Left lobe of liver (tissue), 2 donors: ENCODE measurements at regions not wholly inside any gene's neighbourhood (a gene's known extent, or its start where the extent isn't known, plus 50 kb on each side); places are given as distances from the start of the nearest gene placed in this dataset.

Experiments
- ATAC-seq: fragments of 200-7000 bp; cut with Tn5 transposase; one replicate; pipeline ENCODE4 v1.9.1; 2020; ENCODE audit warnings: mild to moderate bottlenecking, moderate library complexity
- DNase-seq: peaks from one replicate; pipeline ENCODE4 v3.0.0-alpha.2; 2020; ENCODE audit warnings: low spot score
- donor health status: DM: no; HTN: no; CAD: no; lungs with moderate emphysema.
- donor health status: DM: no; HTN: yes; CAD: no.

- DNase-seq (no peak), ATAC-seq (no peak)
These were observed 443.0 kb downstream of the GPM6A start for GRCh38 chr4:175369087-175369486.

- ATAC-seq: no peak
These were observed 441.0 kb downstream of the GPM6A start for GRCh38 chr4:175371091-175371490.

GRCh38 chr4:175373031-175373430 lies 439.0 kb downstream of the GPM6A start:
- DNase-seq (no peak), ATAC-seq (no peak)

More at GRCh38 chr4:175371091-175371490, 441.0 kb downstream of the GPM6A start:
- no peak for DNase-seq

- no peak for DNase-seq
- ATAC-seq: no peak
These were observed 437.6 kb downstream of the GPM6A start for GRCh38 chr4:175374459-175374858.

GRCh38 chr4:175376287-175376977 lies 435.6 kb downstream of the GPM6A start:
- ATAC-seq: no peak

DNA sequence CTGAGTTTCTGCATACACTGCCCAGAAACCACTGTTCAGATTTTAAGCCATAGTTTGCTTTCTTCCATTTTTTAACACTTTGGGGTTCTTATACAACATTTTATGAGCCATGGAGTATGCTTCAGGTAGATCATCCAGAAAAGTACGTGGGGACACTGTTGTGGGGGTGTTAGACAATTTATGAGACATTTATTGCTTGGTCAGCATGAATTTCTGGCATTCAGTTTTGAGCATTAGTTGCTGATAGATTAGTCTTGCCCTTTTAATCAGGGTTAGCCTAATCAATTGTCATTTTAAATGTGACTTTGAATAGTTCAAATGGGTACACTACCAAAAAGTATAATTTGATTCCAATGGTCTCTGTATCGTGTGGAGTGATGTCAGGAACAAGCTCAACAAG lies 434.9 kb downstream of the GPM6A start:
- ATAC-seq: no peak
- DNase-seq: no peak

More at GRCh38 chr4:175376287-175376977, 435.6 kb downstream of the GPM6A start:
- no peak for DNase-seq

DNA sequence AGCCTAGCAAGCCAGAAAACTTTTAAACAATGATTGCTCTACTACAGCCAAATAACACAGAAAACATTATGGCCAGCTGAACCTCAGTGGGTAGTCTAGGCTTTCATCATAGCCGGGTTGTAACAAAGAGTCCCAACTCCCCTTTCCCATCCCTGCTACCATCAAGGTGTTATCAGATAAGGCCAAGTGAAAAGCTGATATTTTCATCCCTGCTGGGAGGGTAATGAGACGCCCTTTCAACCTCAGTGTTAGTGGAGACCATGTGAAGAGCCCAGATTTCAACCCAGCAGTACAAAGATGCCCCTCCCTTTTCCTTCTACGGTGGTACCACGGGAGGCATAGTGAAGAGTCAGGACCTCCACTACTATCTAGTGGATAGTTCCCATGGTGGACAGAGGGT lies 433.7 kb downstream of the GPM6A start:
- ATAC-seq (no peak), DNase-seq (no peak)

- ATAC-seq (no peak), DNase-seq (no peak)
These were observed 431.2 kb downstream of the GPM6A start for GRCh38 chr4:175380841-175381240.

DNA sequence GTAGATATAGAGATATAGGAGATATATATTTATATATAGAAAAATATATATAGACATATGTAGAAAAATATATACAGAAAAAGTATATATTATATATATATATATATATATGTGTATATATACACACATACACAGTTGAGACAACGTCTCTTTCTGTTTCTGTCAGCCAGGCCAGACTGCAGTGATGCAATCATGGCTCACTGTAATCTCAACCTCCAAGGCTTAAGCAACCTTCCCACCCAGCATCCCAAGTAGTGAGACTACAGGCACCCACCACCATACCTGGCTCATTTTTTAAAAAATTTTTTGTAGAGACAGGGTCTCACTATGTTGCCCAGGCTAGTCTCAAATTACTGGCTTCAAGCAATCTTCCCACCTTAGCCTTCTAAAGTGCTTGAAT lies 426.3 kb downstream of the GPM6A start:
- ATAC-seq (no peak), DNase-seq (no peak)

DNA sequence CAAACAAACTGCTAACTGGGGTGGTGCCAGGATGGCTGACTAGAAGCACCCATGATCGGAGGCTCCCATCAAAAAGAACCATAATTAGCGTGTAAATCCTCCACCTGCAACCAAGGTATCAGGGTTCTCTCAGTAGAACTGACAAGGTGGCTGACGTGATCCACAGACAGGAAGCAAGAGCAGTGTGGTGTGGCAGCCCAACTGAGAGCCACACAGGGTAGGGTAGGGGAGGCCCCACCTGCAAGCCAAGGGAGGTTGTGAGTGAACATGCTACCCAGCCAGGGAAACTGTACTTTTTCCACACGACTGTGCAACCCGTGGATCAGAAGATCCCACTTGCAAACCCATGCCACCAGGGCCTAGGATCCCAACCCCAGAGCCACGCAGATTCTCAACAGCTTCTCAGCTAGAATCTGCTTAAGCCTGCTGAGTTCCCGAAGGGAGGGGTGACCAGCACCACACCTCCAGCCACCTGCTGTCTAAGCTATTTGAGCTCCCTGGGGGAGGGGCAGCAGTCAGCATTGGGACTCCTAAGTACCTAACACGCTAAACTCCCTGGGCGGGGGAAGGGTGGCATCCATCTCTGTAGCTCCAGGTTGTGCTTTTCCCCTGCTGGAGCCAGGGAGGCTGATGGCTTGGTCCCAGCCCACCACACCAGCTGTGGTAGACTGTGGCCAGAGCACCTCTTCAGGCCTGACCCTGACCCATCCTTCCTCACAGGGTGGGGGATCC lies 425.1 kb downstream of the GPM6A start:
- DNase-seq: no peak
- no peak for ATAC-seq

- ATAC-seq (no peak), DNase-seq (no peak)
These were observed 417.9 kb downstream of the GPM6A start for GRCh38 chr4:175394208-175394607.

DNA sequence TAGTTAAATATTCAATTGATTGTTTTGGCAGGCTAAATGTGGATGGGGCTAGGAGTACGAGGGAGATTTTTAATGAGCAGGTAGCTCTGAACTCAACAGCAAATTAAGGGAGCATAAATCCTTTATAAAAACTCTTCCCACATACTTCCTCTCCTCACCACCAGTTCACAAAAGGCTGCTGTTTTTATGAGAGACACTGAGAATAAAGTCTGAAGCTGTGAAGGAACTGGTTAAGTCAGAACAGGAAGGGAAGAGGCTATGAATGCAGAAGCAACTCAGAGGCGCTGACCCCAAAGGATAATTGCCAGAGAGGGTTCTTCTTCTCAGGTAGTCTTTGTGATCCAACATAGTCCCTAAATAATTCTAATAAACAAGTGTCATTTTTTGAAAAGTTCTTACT lies 406.1 kb downstream of the GPM6A start:
- DNase-seq (no peak), ATAC-seq (no peak)

GRCh38 chr4:175407926-175408325 lies 404.1 kb downstream of the GPM6A start:
- DNase-seq: no peak
- ATAC-seq: no peak

- ATAC-seq: no peak
These were observed 400.8 kb downstream of the GPM6A start for GRCh38 chr4:175411251-175411650.

GRCh38 chr4:175412161-175412560 lies 399.9 kb downstream of the GPM6A start:
- DNase-seq: no peak
- no peak for ATAC-seq

More at GRCh38 chr4:175411251-175411650, 400.8 kb downstream of the GPM6A start:
- no peak for DNase-seq

GRCh38 chr4:175412746-175413145 lies 399.3 kb downstream of the GPM6A start:
- DNase-seq (no peak), ATAC-seq (no peak)

- ATAC-seq (no peak), DNase-seq (no peak)
These were observed 398.5 kb downstream of the GPM6A start for GRCh38 chr4:175413561-175413960.

- no peak for DNase-seq
- no peak for ATAC-seq
These were observed 397.5 kb downstream of the GPM6A start for GRCh38 chr4:175414602-175415001.

- DNase-seq (no peak), ATAC-seq (no peak)
These were observed 393.5 kb downstream of the GPM6A start for GRCh38 chr4:175418516-175418915.

GRCh38 chr4:175419236-175419718 lies 392.8 kb downstream of the GPM6A start:
- no peak for ATAC-seq

DNA sequence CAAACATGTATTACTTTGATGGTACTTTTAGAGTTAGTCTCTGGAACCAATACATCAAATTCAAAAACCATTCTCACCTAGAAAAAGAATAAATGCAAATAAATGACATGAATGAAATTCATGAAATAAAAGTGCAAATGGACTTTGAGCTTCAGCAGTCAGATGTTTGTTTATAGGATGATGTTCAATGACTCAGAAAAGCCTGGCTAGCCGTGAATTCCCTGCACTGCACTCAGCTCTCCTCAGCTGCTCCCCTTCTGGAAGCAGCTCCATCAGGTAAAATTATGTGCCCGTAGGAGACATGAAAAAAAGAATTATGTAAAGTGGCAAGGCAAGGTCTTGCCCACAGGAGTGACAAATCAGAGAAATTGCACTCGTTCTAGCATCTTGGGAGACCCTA lies 390.6 kb downstream of the GPM6A start:
- ATAC-seq (no peak), DNase-seq (no peak)

More at GRCh38 chr4:175419236-175419718, 392.8 kb downstream of the GPM6A start:
- no peak for DNase-seq

DNA sequence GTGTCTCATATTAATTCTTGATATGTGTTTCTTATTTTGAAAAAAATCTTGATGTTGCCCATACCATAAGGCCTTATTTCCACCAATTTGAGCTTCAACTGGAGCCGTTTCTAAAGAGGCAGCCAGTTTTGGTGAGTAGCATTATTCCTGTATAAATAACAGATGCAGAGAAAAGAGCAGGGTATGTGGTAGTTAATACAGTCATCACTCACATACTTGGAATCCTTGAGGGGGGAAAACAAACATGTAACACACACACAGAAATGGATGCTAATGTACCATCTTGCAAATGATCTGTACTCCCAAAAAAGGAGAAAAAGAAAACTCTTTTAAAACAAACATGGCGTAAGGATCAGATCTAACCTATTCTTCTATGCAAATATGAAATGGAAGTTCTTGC lies 389.7 kb downstream of the GPM6A start:
- ATAC-seq (no peak), DNase-seq (no peak)
